H1 (cell line): ENCODE measurements at regions not wholly inside any gene's neighbourhood (a gene's known extent, or its start where the extent isn't known, plus 50 kb on each side); places are given as distances from the start of the nearest gene placed in this dataset.

ENCODE experiments used
- CTCF ChIA-PET: fragments of 300-600 bp; sonication (Branson Sonifier 250); formaldehyde crosslinking; loops from one replicate; lab custom pipeline; 2021; ENCODE audit not compliant: partially characterized antibody; lab: Charles Lee
- POLR2A ChIA-PET: fragments of 300-600 bp; sonication (Branson Sonifier 250); formaldehyde crosslinking; loops from one replicate; lab custom pipeline; 2021; ENCODE audit warnings: inconsistent platforms; ENCODE audit not compliant: partially characterized antibody; lab: Charles Lee
- DNase-seq, 2 experiments: peaks; one replicate each; pipeline versions ENCODE4 v3.0.0 to v3.0.0-alpha.2; 2010 to 2022; ENCODE audit warnings: low spot score in 2 of 2, low read depth in 1 of 2, mixed read lengths in 1 of 2
- FAIRE-seq: peaks from 2 replicates; lab custom pipeline; 2011; peaks lifted over from hg19 to GRCh38; lab: Jason Lieb, UNC
- H2AFZ ChIP-seq: 2 replicates; pipeline ENCODE4 v1.8.1; 2012; ENCODE audit warnings: low read length, inconsistent platforms
- H2AK5ac ChIP-seq: 2 replicates; pipeline ENCODE4 v1.6.1; 2013; ENCODE audit warnings: low read depth, low read length
- H2BK120ac ChIP-seq: replicated peaks from 2 replicates; pipeline ENCODE3; 2013; ENCODE audit warnings: low read depth, low read length, inconsistent platforms
- H2BK12ac ChIP-seq: 2 replicates; pipeline ENCODE4 v1.6.1; 2013; ENCODE audit warnings: low read depth, low read length
- H2BK15ac ChIP-seq: 2 replicates; pipeline ENCODE4 v1.6.1; 2013; ENCODE audit warnings: low read length
- H2BK20ac ChIP-seq: 2 replicates; pipeline ENCODE4 v1.6.1; 2013; ENCODE audit warnings: low read length
- H2BK5ac ChIP-seq: 2 replicates; pipeline ENCODE4 v1.6.1; 2013; ENCODE audit warnings: low read depth, low read length
- H3K14ac ChIP-seq: 2 replicates; pipeline ENCODE4 v1.6.1; 2013; ENCODE audit warnings: inconsistent platforms; ENCODE audit not compliant: insufficient read length
- H3K18ac ChIP-seq: 2 replicates; pipeline ENCODE4 v1.6.1; 2013; ENCODE audit warnings: low read length; ENCODE audit errors: extremely low read depth
- H3K23ac ChIP-seq: 2 replicates; pipeline ENCODE4 v1.6.1; 2013; ENCODE audit warnings: inconsistent platforms; ENCODE audit not compliant: insufficient read length
- H3K23me2 ChIP-seq: 2 replicates; pipeline ENCODE4 v1.6.1; 2013; ENCODE audit warnings: low read depth, low read length
- H3K27ac ChIP-seq: 2 replicates; pipeline ENCODE4 v1.6.1; 2011; ENCODE audit warnings: low read depth, low read length, inconsistent platforms
- H3K27me3 ChIP-seq, 4 experiments: replicated peaks in 1 of 4; 1 replicate in 1 of 4; 2 replicates in 3 of 4; pipeline versions ENCODE4 v1.6.1 to v1.8.1; 2011 to 2013; ENCODE audit warnings: low read length in 3 of 4, mild to moderate bottlenecking in 3 of 4, inconsistent platforms in 2 of 4, mixed read lengths in 2 of 4, moderate library complexity in 1 of 4; ENCODE audit not compliant: control insufficient read depth in 3 of 4, insufficient read depth in 3 of 4; ENCODE audit errors: extremely low read depth in 1 of 4
- H3K36me3 ChIP-seq, 4 experiments: 2 replicates each; pipeline versions ENCODE4 v1.6.1 to v1.8.1; 2011 to 2013; ENCODE audit warnings: mild to moderate bottlenecking in 4 of 4, low read length in 3 of 4, moderate library complexity in 2 of 4, control low read depth in 1 of 4, inconsistent platforms in 1 of 4; ENCODE audit not compliant: insufficient read depth in 4 of 4, control insufficient read depth in 2 of 4
- H3K4ac ChIP-seq: replicated peaks from 2 replicates; pipeline ENCODE3; 2013; ENCODE audit warnings: low read length, low read depth, mixed read lengths, inconsistent platforms; ENCODE audit not compliant: insufficient read length
- H3K4me1 ChIP-seq, 4 experiments: replicated peaks in 1 of 4; 1 replicate in 1 of 4; 2 replicates in 3 of 4; pipeline versions ENCODE4 v1.6.1 to v1.8.1; 2011 to 2013; ENCODE audit warnings: low read length in 3 of 4, inconsistent platforms in 2 of 4, mixed read lengths in 1 of 4; ENCODE audit not compliant: insufficient read depth in 4 of 4, control insufficient read depth in 3 of 4
- H3K4me2 ChIP-seq, 2 experiments: 2 replicates each; pipeline versions ENCODE4 v1.6.1 to v1.8.1; 2011 to 2013; ENCODE audit warnings: low read depth in 2 of 2, low read length in 2 of 2, control low read depth in 1 of 2, inconsistent platforms in 1 of 2, mild to moderate bottlenecking in 1 of 2; ENCODE audit not compliant: insufficient read depth in 1 of 2
- H3K4me3 ChIP-seq, 4 experiments: fragments of 200-600, 300-600 bp in 1 of 4; sonication (generic), shearing (Covaris generic), sonication (Bioruptor Twin) in 1 of 4; 2 replicates each; pipeline versions ENCODE4 v1.5.1 to v1.8.1; 2011 to 2016; ENCODE audit warnings: low read length in 4 of 4, low read depth in 3 of 4, control low read depth in 2 of 4, inconsistent platforms in 2 of 4, mild to moderate bottlenecking in 2 of 4, mixed read lengths in 1 of 4, moderate library complexity in 1 of 4; ENCODE audit not compliant: insufficient read depth in 2 of 4; ENCODE audit errors: extremely low read depth in 1 of 4
- H3K56ac ChIP-seq: replicated peaks from 2 replicates; pipeline ENCODE3; 2013; ENCODE audit warnings: low read depth, mild to moderate bottlenecking, mixed read lengths, low read length, inconsistent platforms; ENCODE audit not compliant: insufficient read length
- H3K79me1 ChIP-seq: 2 replicates; pipeline ENCODE4 v1.6.1; 2013; ENCODE audit warnings: low read depth, low read length, control low read depth
- H3K79me2 ChIP-seq, 2 experiments: 2 replicates each; pipeline versions ENCODE4 v1.6.1 to v1.8.1; 2012 to 2013; ENCODE audit warnings: low read length in 2 of 2, mild to moderate bottlenecking in 2 of 2, inconsistent platforms in 1 of 2; ENCODE audit not compliant: insufficient read depth in 2 of 2, control insufficient read depth in 1 of 2
- H3K9ac ChIP-seq, 4 experiments: replicated peaks in 1 of 4; 1 replicate in 1 of 4; 2 replicates in 3 of 4; pipeline versions ENCODE4 v1.6.1 to v1.8.1; 2011 to 2013; ENCODE audit warnings: low read depth in 3 of 4, low read length in 3 of 4, control low read depth in 2 of 4, mild to moderate bottlenecking in 2 of 4, moderate library complexity in 2 of 4, inconsistent platforms in 1 of 4; ENCODE audit errors: extremely low read depth in 1 of 4
- H3K9me3 ChIP-seq, 2 experiments: 2 replicates each; pipeline versions ENCODE4 v1.6.1 to v1.8.1; 2012 to 2013; ENCODE audit warnings: mild to moderate bottlenecking in 2 of 2, moderate library complexity in 2 of 2, control low read depth in 1 of 2, inconsistent platforms in 1 of 2, low read depth in 1 of 2, low read length in 1 of 2, mixed read lengths in 1 of 2; ENCODE audit not compliant: insufficient read depth in 2 of 2
- H4K20me1 ChIP-seq, 2 experiments: replicated peaks in 1 of 2; 2 replicates each; pipeline versions ENCODE3 to v1.8.1; 2011 to 2013; ENCODE audit warnings: inconsistent platforms in 2 of 2, low read length in 2 of 2, mild to moderate bottlenecking in 1 of 2; ENCODE audit not compliant: insufficient read depth in 2 of 2, control insufficient read depth in 1 of 2
- H4K5ac ChIP-seq: 2 replicates; pipeline ENCODE4 v1.6.1; 2013; ENCODE audit warnings: low read length, low read depth, mixed read lengths, inconsistent platforms; ENCODE audit not compliant: insufficient read length
- H4K8ac ChIP-seq: 2 replicates; pipeline ENCODE4 v1.8.0; 2013; ENCODE audit warnings: mild to moderate bottlenecking, moderate library complexity, low read length, inconsistent platforms; ENCODE audit not compliant: insufficient read depth; ENCODE audit errors: extremely low read depth
- H4K91ac ChIP-seq: replicated peaks from 2 replicates; pipeline ENCODE3; 2013; ENCODE audit warnings: low read length, mixed read lengths, inconsistent platforms; ENCODE audit not compliant: insufficient read length
- CTCF ChIP-seq, 3 experiments: IDR thresholded peaks; 1 replicate in 2 of 3; 2 replicates in 1 of 3; pipeline versions ENCODE4 v1.5.1 to v1.6.1; 2011; ENCODE audit warnings: low read length in 3 of 3, mild to moderate bottlenecking in 3 of 3, inconsistent platforms in 2 of 3, low read depth in 1 of 3, moderate library complexity in 1 of 3; ENCODE audit not compliant: insufficient read depth in 1 of 3; ENCODE audit errors: control extremely low read depth in 1 of 3
- GABPA ChIP-seq: IDR thresholded peaks from 2 replicates; pipeline ENCODE4 v1.6.1; 2011; ENCODE audit warnings: mild to moderate bottlenecking, low read length, moderate library complexity, borderline replicate concordance; ENCODE audit not compliant: insufficient read depth
- JUND ChIP-seq: IDR thresholded peaks from 2 replicates; pipeline ENCODE4 v1.6.1; 2011; ENCODE audit warnings: mild to moderate bottlenecking, improper control_type of control experiment, low read length
- KDM5A ChIP-seq: fragments of 200-600 bp; IDR thresholded peaks from 2 replicates; pipeline ENCODE4 v1.7.1; 2012; ENCODE audit warnings: mild to moderate bottlenecking, low read length, inconsistent platforms, mixed read lengths
- SP2 ChIP-seq: IDR thresholded peaks from 2 replicates; pipeline ENCODE4 v1.6.1; 2012; ENCODE audit warnings: mild to moderate bottlenecking, low read length, inconsistent platforms
- WGBS, 2 experiments: shearing (Covaris generic) in 1 of 2; methylation state at CpG; one replicate each; pipeline versions ENCODE4 v1.1.6 to v1.1.7; 2013 to 2015; ENCODE audit warnings: low lambda C conversion rate in 2 of 2, mixed read lengths in 2 of 2, inconsistent platforms in 1 of 2, low coverage in 1 of 2, missing lambda C conversion rate in 1 of 2; ENCODE audit not compliant: insufficient replicate concordance in 2 of 2, insufficient coverage in 1 of 2, insufficient read length in 1 of 2; ENCODE audit errors: extremely low coverage in 1 of 2, missing lambda C conversion rate in 1 of 2; 5-methylcytosine and 5-hydroxymethylcytosine counted together

GRCh38 chr16:86244936-86245335, 265.4 kb upstream of the FOXF1 start:
- ChIA-PET POLR2A (no interaction called here), CTCF (interaction anchor here (0.7 to 4.7 kb wide), 9 partner anchors 7 to 276 kb away, joined by 3 to 31 read pairs (median 4); no protein-coding TSS in a partner anchor)
- Histone ChIP-seq H2BK12ac (no peak overlapping the region), H4K91ac (no peak overlapping the region), H2BK20ac (no peak overlapping the region), H3K23ac (no peak overlapping the region), H3K79me2 (no peaks in the 10 kb centered on the region), H3K4me2 (no peak overlapping the region), H3K36me3 (no peaks in the 10 kb centered on the region), H3K4me3 (no peak overlapping the region; a peak in 1 of 8 replicates), H2BK120ac (no peak overlapping the region), H3K9me3 (peaks cover 6% of the 10 kb centered on the region in 2 experiments; a peak in 2 of 4 replicates), H2AFZ (no peak overlapping the region), H4K8ac (no peak overlapping the region), H3K27me3 (peaks cover 0 to 2% (median 0%) of the 10 kb centered on the region in 4 experiments; a peak in 1 of 7 replicates), H3K79me1 (no peaks in the 10 kb centered on the region), H4K5ac (no peak overlapping the region), H3K4me1 (peaks cover 0 to 11% (median 6%) of the 10 kb centered on the region in 4 experiments; a peak in 6 of 7 replicates), H3K18ac (no peak overlapping the region), H4K20me1 (peaks cover 0 to 3% of the 10 kb centered on the region in 2 experiments), H2AK5ac (no peak overlapping the region), H3K4ac (no peak overlapping the region), H3K9ac (no peak overlapping the region), H3K56ac (no peak overlapping the region), H3K23me2 (peaks cover 6% of the 10 kb centered on the region; the same call in 1 of the 2 replicates), H3K27ac (no peak overlapping the region), H2BK15ac (no peak overlapping the region), H3K14ac (no peak overlapping the region), H2BK5ac (no peak overlapping the region)
- no peak for FAIRE-seq
- DNase-seq = peak in 1 of 2 experiments; percentile 23
- WGBS, 2 experiments = 92% methylated on average over 3 of the region's 3 CpGs; no CpG with 5 or more reads in 1 of the 2 experiments
- TF ChIP-seq JUND (no peak), GABPA (no peak), CTCF (IDR thresholded peaks at IDR 0.05; ENCODE audit: control extremely low read depth in 1 of 3, insufficient read depth in 1 of 3, low read depth in 1 of 3, low read length in 3 of 3) (no peak), SP2 (no peak), KDM5A (no peak)
